BE2C (cell line): ENCODE measurements at regions not wholly inside any gene's neighbourhood (a gene's known extent, or its start where the extent isn't known, plus 50 kb on each side); places are given as distances from the start of the nearest gene placed in this dataset.

Experiments used
- DNase-seq: peaks from one replicate; pipeline ENCODE4 v3.0.0-alpha.2; 2020
- H3K27me3 ChIP-seq: fragments of 250-450 bp; sonication (Bioruptor Pico); 2 replicates; pipeline ENCODE4 v1.5.1; 2020; ENCODE audit warnings: mild to moderate bottlenecking
- H3K36me3 ChIP-seq: fragments of 250-450 bp; sonication (Bioruptor Pico); 2 replicates; pipeline ENCODE4 v1.5.1; 2020; ENCODE audit warnings: mild to moderate bottlenecking
- H3K4me1 ChIP-seq: fragments of 250-450 bp; sonication (Bioruptor Pico); 2 replicates; pipeline ENCODE4 v1.5.1; 2020
- H3K4me3 ChIP-seq: 2 replicates; pipeline ENCODE4 v1.5.1; 2011; ENCODE audit warnings: low read depth, low read length
- H3K9me3 ChIP-seq: fragments of 250-450 bp; sonication (Bioruptor Pico); 2 replicates; pipeline ENCODE4 v1.5.1; 2020
- CTCF ChIP-seq: IDR thresholded peaks from 2 replicates; pipeline ENCODE4 v1.5.1; 2012; ENCODE audit warnings: mild to moderate bottlenecking, low read depth, low read length

DNA sequence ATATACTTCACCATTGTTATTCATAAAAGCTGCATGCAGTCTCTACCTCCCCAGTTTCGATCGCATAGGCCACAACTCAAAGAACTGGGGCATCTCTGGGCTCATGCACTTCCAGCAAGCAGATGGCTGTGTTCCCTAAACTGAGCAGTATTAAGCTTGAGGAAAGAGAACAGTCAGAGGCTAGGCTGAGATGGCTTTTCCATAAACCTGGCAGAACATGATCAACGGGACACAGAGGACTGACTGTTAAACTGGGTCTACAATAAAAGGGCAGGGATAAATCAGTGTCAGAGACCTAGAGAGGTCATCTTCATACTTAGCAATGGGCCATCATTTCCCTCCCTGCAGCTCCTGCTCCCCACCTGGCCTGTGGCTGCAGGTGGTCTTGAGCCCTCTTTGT lies 171.0 kb upstream of the NECTIN1 start:
- Histone ChIP-seq H3K4me1 (peaks cover 6% of the 10 kb centered on the region), H3K4me3 (no peak overlapping the region), H3K27me3 (no peaks in the 10 kb centered on the region), H3K36me3 (no peaks in the 10 kb centered on the region), H3K9me3 (no peaks in the 10 kb centered on the region)
- DNase-seq = no peak
- TF ChIP-seq CTCF = no peak

- peaks cover 8% of the 10 kb centered on the region for H3K4me1 ChIP-seq
Measured at GRCh38 chr11:119897576-119897975, 168.6 kb upstream of the NECTIN1 start.

GRCh38 chr11:119897046-119897440 lies 168.0 kb upstream of the NECTIN1 start:
- no peak overlapping the region for H3K4me3 ChIP-seq
- peaks cover 11% of the 10 kb centered on the region for H3K4me1 ChIP-seq
- TF ChIP-seq CTCF = no peak
- no peaks in the 10 kb centered on the region for H3K9me3 ChIP-seq
- no peaks in the 10 kb centered on the region for H3K36me3 ChIP-seq
- H3K27me3 ChIP-seq = no peaks in the 10 kb centered on the region
- DNase-seq = no peak

More at GRCh38 chr11:119897576-119897975, 168.6 kb upstream of the NECTIN1 start:
- Histone ChIP-seq H3K4me3 (no peak overlapping the region), H3K27me3 (no peaks in the 10 kb centered on the region), H3K9me3 (no peaks in the 10 kb centered on the region), H3K36me3 (no peaks in the 10 kb centered on the region)
- no peak for TF ChIP-seq CTCF
- DNase-seq = no peak

DNA sequence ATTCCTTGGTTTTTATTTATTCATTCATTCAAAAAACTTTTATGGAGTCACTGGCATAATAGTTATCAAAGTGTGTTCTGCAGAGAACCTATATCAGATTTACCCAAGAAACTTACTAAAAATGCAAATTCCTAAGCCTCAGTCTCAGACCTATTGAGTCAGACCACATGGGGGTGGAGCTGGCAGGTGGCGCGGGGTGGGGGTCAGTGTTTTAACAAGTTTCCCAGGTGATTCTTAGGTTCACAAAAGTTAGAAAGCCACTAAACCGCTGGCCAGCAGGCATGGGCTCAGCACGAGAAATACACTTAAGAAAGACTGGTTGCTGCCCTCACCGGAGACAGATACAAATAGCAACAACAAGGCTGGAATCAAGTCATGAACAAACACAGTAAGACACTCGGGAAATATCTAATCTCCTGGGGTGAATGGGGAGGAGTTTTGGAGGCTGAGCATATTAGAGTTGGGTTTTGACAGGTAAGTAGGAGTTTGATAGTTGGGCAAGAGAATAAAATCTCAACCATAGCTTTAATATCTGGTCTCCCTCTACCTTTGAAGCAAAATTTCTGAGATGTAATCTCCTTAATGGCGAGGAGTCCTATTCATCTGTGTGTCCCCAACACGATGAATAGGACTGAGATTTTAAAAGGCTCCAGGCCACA lies 167.5 kb upstream of the NECTIN1 start:
- Histone ChIP-seq H3K27me3 (no peaks in the 10 kb centered on the region), H3K4me1 (peaks cover 17% of the 10 kb centered on the region), H3K9me3 (no peaks in the 10 kb centered on the region), H3K36me3 (no peaks in the 10 kb centered on the region), H3K4me3 (no peak overlapping the region)
- no peak for TF ChIP-seq CTCF
- no peak for DNase-seq

GRCh38 chr11:119895981-119896380 lies 167.0 kb upstream of the NECTIN1 start:
- no peak overlapping the region for H3K4me3 ChIP-seq
- no peaks in the 10 kb centered on the region for H3K36me3 ChIP-seq
- DNase-seq = no peak
- no peak for TF ChIP-seq CTCF
- H3K4me1 ChIP-seq = peaks cover 20% of the 10 kb centered on the region
- no peaks in the 10 kb centered on the region for H3K9me3 ChIP-seq
- H3K27me3 ChIP-seq = no peaks in the 10 kb centered on the region

DNA sequence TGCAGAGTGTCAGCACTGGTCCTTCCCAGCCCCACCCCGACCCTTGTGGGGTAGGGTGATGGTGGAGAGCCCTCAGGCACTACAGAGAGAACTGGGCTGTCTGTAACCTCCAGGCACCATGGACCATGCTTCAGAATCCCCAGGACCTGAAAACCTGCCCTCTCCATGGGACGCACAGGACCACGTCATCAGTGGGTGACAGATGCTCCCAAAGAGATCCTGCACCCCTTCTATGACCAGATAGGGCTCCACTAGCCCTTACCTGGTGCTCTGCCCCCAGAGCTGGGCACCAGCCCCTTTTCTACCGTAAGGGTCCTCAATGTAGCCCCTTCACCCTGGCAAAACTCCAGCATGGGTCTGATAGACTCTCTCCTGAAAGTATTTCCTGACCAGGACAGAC lies 165.9 kb upstream of the NECTIN1 start:
- H3K27me3 ChIP-seq = no peaks in the 10 kb centered on the region
- no peaks in the 10 kb centered on the region for H3K36me3 ChIP-seq
- no peak for TF ChIP-seq CTCF
- no peak for DNase-seq
- H3K4me3 ChIP-seq = no peak overlapping the region
- peaks cover 31% of the 10 kb centered on the region for H3K4me1 ChIP-seq
- H3K9me3 ChIP-seq = no peaks in the 10 kb centered on the region
